ENCODE measurements at regions not wholly inside any gene's neighbourhood (a gene's known extent, or its start where the extent isn't known, plus 50 kb on each side); places are given as distances from the start of the nearest gene placed in this dataset.

DNA sequence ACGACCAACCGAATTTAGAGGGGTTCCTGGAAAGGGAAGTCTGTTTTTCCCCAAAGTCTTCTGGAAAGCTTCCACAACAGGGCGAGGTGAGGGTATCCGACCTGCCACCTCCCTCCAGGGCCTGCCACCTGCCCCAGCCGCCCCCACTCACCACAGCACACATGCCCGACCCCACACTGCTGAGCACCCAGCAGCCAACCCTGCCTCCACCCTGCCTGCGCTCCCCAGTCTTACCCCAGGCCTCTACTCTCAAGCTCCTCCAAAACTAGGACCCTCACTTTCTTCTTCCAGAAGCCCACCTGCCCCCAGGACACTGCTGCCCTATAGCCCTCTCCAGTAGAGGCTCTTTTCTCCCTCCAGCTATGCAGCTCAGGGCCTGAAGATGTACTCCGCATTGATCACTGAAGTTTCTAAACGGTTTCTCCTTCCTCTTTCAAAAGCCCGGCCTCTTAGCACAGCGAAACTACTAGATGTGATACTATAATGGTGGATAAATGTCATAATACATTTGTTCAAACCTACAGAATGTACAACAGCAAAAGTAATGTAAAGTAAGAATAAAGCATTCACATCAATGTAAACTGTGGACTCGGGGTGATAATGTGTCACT is 128.8 kb upstream of the SLC1A4 start:
- Histone ChIP-seq H3K27ac (peak overlapping the region; percentile 97), H3K9me2 (ENCODE audit: insufficient read depth) (no peaks in the 10 kb centered on the region), H3K4me2 (ENCODE audit: unreplicated experiment) (peak overlapping the region; percentile 63), H3K4me3 (no peak overlapping the region), H3K79me2 (ENCODE audit: insufficient read depth) (no peaks in the 10 kb centered on the region), H3K9ac (peak overlapping the region; percentile 86), H3K36me3 (ENCODE audit: low read depth) (no peaks in the 10 kb centered on the region), H3K27me3 (replicated peaks; ENCODE audit: insufficient read depth) (no peaks in the 10 kb centered on the region), H3K9me3 (ENCODE audit: low read depth) (no peaks in the 10 kb centered on the region), H3F3A (ENCODE audit: insufficient read depth) (peaks cover 35% of the 10 kb centered on the region), H3K4me1 (ENCODE audit: insufficient read depth) (peaks cover 47% of the 10 kb centered on the region), H4K20me1 (ENCODE audit: insufficient read depth) (no peaks in the 10 kb centered on the region), H2AFZ (peak overlapping the region; percentile 57; the same call in 1 of the 2 replicates)
- in situ Hi-C loops (cut with MboI): no loop called here
- WGBS, 2 experiments (ENCODE audit: low coverage in 1 of 2, low lambda C conversion rate in 2 of 2, missing lambda C conversion rate in 2 of 2): 71 to 72% methylated on average over 12 of the region's 12 CpGs
- DNase-seq: no peak
- no peak for TF ChIP-seq EZH2 (IDR thresholded peaks at IDR 0.05; ENCODE audit: insufficient read depth, poor library complexity, severe bottlenecking)
- no peak for TF ChIP-seq EZH2phosphoT487 (IDR thresholded peaks at IDR 0.05; ENCODE audit: insufficient read depth, low read depth)

DNA sequence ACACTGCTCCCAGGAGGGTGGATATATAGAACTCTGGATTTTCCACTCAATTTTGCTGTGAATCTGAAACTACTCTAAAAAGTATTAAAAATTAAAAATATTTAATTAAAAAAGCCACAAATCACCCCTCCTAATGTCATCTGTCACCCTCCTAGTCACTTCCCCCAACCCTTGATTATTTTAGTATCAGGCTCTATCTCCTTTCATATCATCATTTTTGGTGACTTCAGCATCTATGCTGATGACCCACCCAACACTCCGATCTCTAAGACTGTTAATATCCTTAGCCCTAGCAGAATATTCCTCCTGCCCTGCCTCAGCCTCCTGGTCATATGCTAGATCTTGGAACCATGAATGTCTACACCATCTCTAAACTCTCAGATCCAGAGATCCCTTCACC is 128.3 kb upstream of the SLC1A4 start:
- Histone ChIP-seq H3F3A (ENCODE audit: insufficient read depth) (peaks cover 37% of the 10 kb centered on the region), H3K27me3 (replicated peaks; ENCODE audit: insufficient read depth) (no peaks in the 10 kb centered on the region), H3K4me2 (ENCODE audit: unreplicated experiment) (no peak overlapping the region), H4K20me1 (ENCODE audit: insufficient read depth) (no peaks in the 10 kb centered on the region), H3K36me3 (ENCODE audit: low read depth) (no peaks in the 10 kb centered on the region), H3K4me3 (no peak overlapping the region), H3K9me3 (ENCODE audit: low read depth) (no peaks in the 10 kb centered on the region), H3K9ac (no peak overlapping the region), H3K4me1 (ENCODE audit: insufficient read depth) (peaks cover 50% of the 10 kb centered on the region), H3K9me2 (ENCODE audit: insufficient read depth) (no peaks in the 10 kb centered on the region), H3K27ac (peak overlapping the region; percentile 97; the same call in 1 of the 2 replicates), H2AFZ (no peak overlapping the region), H3K79me2 (ENCODE audit: insufficient read depth) (no peaks in the 10 kb centered on the region)
- TF ChIP-seq EZH2phosphoT487 (IDR thresholded peaks at IDR 0.05; ENCODE audit: insufficient read depth, low read depth) (no peak), EZH2 (IDR thresholded peaks at IDR 0.05; ENCODE audit: insufficient read depth, poor library complexity, severe bottlenecking) (no peak)
- in situ Hi-C loops (cut with MboI): no loop called here
- 59 to 82% methylated on average over 1 of the region's 1 CpG for WGBS, 2 experiments (ENCODE audit: low coverage in 1 of 2, low lambda C conversion rate in 2 of 2, missing lambda C conversion rate in 2 of 2)
- DNase-seq: no peak

DNA sequence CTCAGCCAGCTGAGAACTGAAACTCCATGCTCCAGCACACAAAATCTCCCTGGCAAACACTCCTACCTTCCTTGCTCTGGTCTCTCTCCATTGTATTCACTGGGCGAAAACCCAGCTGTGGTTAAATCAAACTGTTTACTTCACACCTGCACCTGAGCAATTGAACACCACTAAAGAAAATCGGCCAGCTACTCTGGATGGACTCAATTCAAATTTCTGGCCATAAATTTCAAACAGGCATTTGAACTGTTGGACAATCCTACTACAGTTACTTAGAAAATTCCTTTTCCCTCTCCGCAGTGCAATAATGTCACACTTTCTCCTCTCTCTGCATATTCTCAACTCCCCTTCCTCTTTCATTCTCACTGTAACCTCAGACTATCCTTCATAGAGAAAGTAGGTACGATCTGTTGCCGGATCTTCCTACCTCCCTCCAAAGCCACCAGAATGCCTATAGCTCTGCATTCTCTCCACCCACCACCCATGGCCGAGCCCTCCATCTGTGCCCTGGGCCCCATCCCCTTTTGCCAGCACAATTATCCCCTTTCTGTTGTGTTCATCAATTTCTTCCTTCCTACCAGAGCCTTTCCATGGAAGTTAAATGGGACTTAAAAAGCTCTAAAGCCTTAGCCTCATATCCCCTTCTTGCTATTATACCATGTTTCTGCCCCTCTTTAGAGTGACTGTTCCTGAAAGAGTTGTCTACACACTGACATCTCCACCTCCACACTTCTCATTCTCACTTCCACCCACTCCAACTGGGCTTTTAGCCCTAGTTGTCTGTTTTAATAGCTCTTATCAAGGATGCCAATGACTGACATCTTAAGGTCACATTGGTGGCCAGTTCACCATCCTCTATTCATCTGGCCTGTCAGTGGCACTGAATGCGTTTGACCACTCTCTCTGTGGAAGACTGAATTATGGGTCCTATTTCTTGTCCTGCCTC is 127.5 kb upstream of the SLC1A4 start:
- no peaks in the 10 kb centered on the region for H3K79me2 ChIP-seq (ENCODE audit: insufficient read depth)
- H3K9me2 ChIP-seq (ENCODE audit: insufficient read depth): no peaks in the 10 kb centered on the region
- no peak overlapping the region for H3K27ac ChIP-seq
- H3K36me3 ChIP-seq (ENCODE audit: low read depth): no peaks in the 10 kb centered on the region
- peaks cover 57% of the 10 kb centered on the region for H3K4me1 ChIP-seq (ENCODE audit: insufficient read depth)
- H3K9me3 ChIP-seq (ENCODE audit: low read depth): no peaks in the 10 kb centered on the region
- no peaks in the 10 kb centered on the region for H4K20me1 ChIP-seq (ENCODE audit: insufficient read depth)
- H3K9ac ChIP-seq: no peak overlapping the region
- no peak overlapping the region for H2AFZ ChIP-seq
- in situ Hi-C loops (cut with MboI): no loop called here
- peaks cover 44% of the 10 kb centered on the region for H3F3A ChIP-seq (ENCODE audit: insufficient read depth)
- no peaks in the 10 kb centered on the region for H3K27me3 ChIP-seq (replicated peaks; ENCODE audit: insufficient read depth)
- WGBS, 2 experiments (ENCODE audit: low coverage in 1 of 2, low lambda C conversion rate in 2 of 2, missing lambda C conversion rate in 2 of 2): 95% methylated on average over 7 of the region's 7 CpGs
- H3K4me3 ChIP-seq: no peak overlapping the region
- H3K4me2 ChIP-seq (ENCODE audit: unreplicated experiment): no peak overlapping the region
- TF ChIP-seq EZH2phosphoT487 (IDR thresholded peaks at IDR 0.05; ENCODE audit: insufficient read depth, low read depth) (no peak), EZH2 (IDR thresholded peaks at IDR 0.05; ENCODE audit: insufficient read depth, poor library complexity, severe bottlenecking) (no peak)
- DNase-seq: no peak

DNA sequence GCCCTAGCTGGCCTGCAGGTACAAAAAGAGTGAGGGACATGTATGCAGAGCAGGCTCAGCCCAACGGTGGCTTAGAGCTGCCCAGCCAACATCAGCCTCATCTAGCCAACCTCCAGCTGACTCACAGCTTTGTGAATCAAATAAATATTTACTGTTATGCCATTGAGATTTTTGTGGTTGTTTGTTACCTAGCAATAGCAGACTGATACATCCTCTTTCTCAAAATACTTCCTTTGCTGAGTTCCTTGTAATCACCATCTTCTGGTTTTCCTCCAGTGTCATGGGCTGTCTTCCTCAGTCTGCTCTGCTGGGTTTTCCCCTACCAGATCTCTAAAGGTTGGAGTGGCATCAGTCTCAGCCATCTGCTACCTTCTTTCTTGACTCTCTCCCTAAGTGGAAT is 126.6 kb upstream of the SLC1A4 start:
- Histone ChIP-seq H2AFZ (no peak overlapping the region), H3K9me2 (ENCODE audit: insufficient read depth) (no peaks in the 10 kb centered on the region), H3K27me3 (replicated peaks; ENCODE audit: insufficient read depth) (no peaks in the 10 kb centered on the region), H3K9ac (no peak overlapping the region), H3K36me3 (ENCODE audit: low read depth) (no peaks in the 10 kb centered on the region), H3K79me2 (ENCODE audit: insufficient read depth) (no peaks in the 10 kb centered on the region), H3K9me3 (ENCODE audit: low read depth) (no peaks in the 10 kb centered on the region), H3K27ac (peak overlapping the region; percentile 1; the same call in 1 of the 2 replicates), H3K4me2 (ENCODE audit: unreplicated experiment) (no peak overlapping the region), H3K4me1 (ENCODE audit: insufficient read depth) (peaks cover 52% of the 10 kb centered on the region), H3K4me3 (no peak overlapping the region), H3F3A (ENCODE audit: insufficient read depth) (peaks cover 36% of the 10 kb centered on the region), H4K20me1 (ENCODE audit: insufficient read depth) (no peaks in the 10 kb centered on the region)
- 4 to 10% methylated on average over 1 of the region's 1 CpG for WGBS, 2 experiments (ENCODE audit: low coverage in 1 of 2, low lambda C conversion rate in 2 of 2, missing lambda C conversion rate in 2 of 2)
- peak; percentile 62 for DNase-seq
- no peak for TF ChIP-seq EZH2phosphoT487 (IDR thresholded peaks at IDR 0.05; ENCODE audit: insufficient read depth, low read depth)
- no peak for TF ChIP-seq EZH2 (IDR thresholded peaks at IDR 0.05; ENCODE audit: insufficient read depth, poor library complexity, severe bottlenecking)
- in situ Hi-C loops (cut with MboI): no loop called here
